Neural cell (in vitro differentiated cells): ENCODE measurements at regions not wholly inside any gene's neighbourhood (a gene's known extent, or its start where the extent isn't known, plus 50 kb on each side); places are given as distances from the start of the nearest gene placed in this dataset.

ENCODE experiments used
- H2AFZ ChIP-seq: fragments of 200-600, 300-800 bp; sonication (generic), shearing (Covaris generic); 2 replicates; pipeline ENCODE4 v1.6.0; 2014; ENCODE audit warnings: low read depth, mild to moderate bottlenecking, antibody characterized with exemption, low read length, moderate library complexity
- H3F3A ChIP-seq: fragments of 200-600 bp; shearing (Covaris generic); 2 replicates; pipeline ENCODE4 v1.6.1; 2016; ENCODE audit warnings: mild to moderate bottlenecking, moderate library complexity, mixed read lengths, antibody characterized with exemption, low read length; ENCODE audit not compliant: insufficient read depth, poor library complexity, severe bottlenecking
- H3K27ac ChIP-seq: fragments of 200-600, 300-800 bp; sonication (generic), shearing (Covaris generic); 2 replicates; pipeline ENCODE4 v1.5.1; 2014; ENCODE audit warnings: mild to moderate bottlenecking, low read length, moderate library complexity
- H3K27me3 ChIP-seq: fragments of 300-800, 200-600 bp; sonication (generic), shearing (Covaris generic); 2 replicates; pipeline ENCODE4 v1.6.0; 2014; ENCODE audit warnings: mild to moderate bottlenecking, low read depth, low read length, moderate library complexity; ENCODE audit not compliant: insufficient read depth
- H3K36me3 ChIP-seq: fragments of 300-800, 200-600 bp; sonication (generic), shearing (Covaris generic); 2 replicates; pipeline ENCODE4 v1.5.1; 2014; ENCODE audit warnings: mild to moderate bottlenecking, antibody characterized with exemption, low read length, moderate library complexity; ENCODE audit not compliant: insufficient read depth
- H3K4me2 ChIP-seq: fragments of 300-800, 200-600 bp; sonication (generic), shearing (Covaris generic); 2 replicates; pipeline ENCODE4 v1.6.0; 2014; ENCODE audit warnings: mild to moderate bottlenecking, low read length
- H3K4me3 ChIP-seq: fragments of 300-800, 200-600 bp; sonication (generic), shearing (Covaris generic); 2 replicates; pipeline ENCODE4 v1.5.1; 2014; ENCODE audit warnings: mild to moderate bottlenecking, low read length, moderate library complexity
- H3K79me2 ChIP-seq: fragments of 200-600 bp; shearing (Covaris generic); replicated peaks from 2 replicates; pipeline ENCODE4 v1.6.0; 2014; ENCODE audit warnings: mild to moderate bottlenecking, low read length, moderate library complexity; ENCODE audit not compliant: insufficient read depth
- H3K9ac ChIP-seq: fragments of 300-800, 200-600 bp; sonication (generic), shearing (Covaris generic); 2 replicates; pipeline ENCODE4 v1.6.1; 2016; ENCODE audit warnings: mild to moderate bottlenecking, low read length, mixed read lengths
- H3K9me2 ChIP-seq: fragments of 200-600 bp; shearing (Covaris generic); 2 replicates; pipeline ENCODE4 v1.6.1; 2016; ENCODE audit warnings: mild to moderate bottlenecking, low read length, mixed read lengths; ENCODE audit not compliant: insufficient read depth
- H3K9me3 ChIP-seq: fragments of 200-600, 300-800 bp; sonication (generic), shearing (Covaris generic); 2 replicates; pipeline ENCODE4 v1.6.1; 2016; ENCODE audit warnings: mild to moderate bottlenecking, mixed run types, low read length, moderate library complexity, mixed read lengths
- H4K20me1 ChIP-seq: fragments of 200-600 bp; shearing (Covaris generic); 2 replicates; pipeline ENCODE4 v1.6.1; 2016; ENCODE audit warnings: mild to moderate bottlenecking, mixed run types; ENCODE audit not compliant: insufficient read depth
- CTCF ChIP-seq: fragments of 450-650 bp; IDR thresholded peaks from 2 replicates; pipeline ENCODE4 v1.5.1; 2014; ENCODE audit warnings: antibody characterized with exemption, mild to moderate bottlenecking, moderate library complexity; ENCODE audit not compliant: poor library complexity, severe bottlenecking
- EP300 ChIP-seq: fragments of 450-650 bp; conservative IDR thresholded peaks from 2 replicates; pipeline ENCODE4 v1.6.1; 2014; ENCODE audit warnings: antibody characterized with exemption, mild to moderate bottlenecking, moderate library complexity; ENCODE audit not compliant: poor library complexity, severe bottlenecking
- EZH2 ChIP-seq: fragments of 200-600, 300-800 bp; shearing (Covaris generic), sonication (generic); IDR thresholded peaks from 2 replicates; pipeline ENCODE4 v1.6.1; 2014; ENCODE audit warnings: antibody characterized with exemption, low read length, borderline replicate concordance, mild to moderate bottlenecking; ENCODE audit not compliant: insufficient read depth, poor library complexity, severe bottlenecking
- MXI1 ChIP-seq: fragments of 450-650 bp; conservative IDR thresholded peaks from 2 replicates; pipeline ENCODE4 v1.6.1; 2014; ENCODE audit warnings: antibody characterized with exemption, mild to moderate bottlenecking; ENCODE audit not compliant: poor library complexity, severe bottlenecking
- POLR2AphosphoS5 ChIP-seq: IDR thresholded peaks from 2 replicates; pipeline ENCODE4 v1.6.1; 2012
- RAD21 ChIP-seq: fragments of 450-650 bp; conservative IDR thresholded peaks from 2 replicates; pipeline ENCODE4 v1.6.1; 2014; ENCODE audit warnings: antibody characterized with exemption, mild to moderate bottlenecking, moderate library complexity
- REST ChIP-seq: IDR thresholded peaks from 2 replicates; pipeline ENCODE4 v1.6.1; 2012; ENCODE audit warnings: borderline replicate concordance
- SMC3 ChIP-seq: fragments of 450-650 bp; conservative IDR thresholded peaks from 2 replicates; pipeline ENCODE4 v1.6.1; 2014; ENCODE audit warnings: antibody characterized with exemption, mild to moderate bottlenecking, moderate library complexity; ENCODE audit not compliant: poor library complexity
- TAF1 ChIP-seq: IDR thresholded peaks from 2 replicates; pipeline ENCODE4 v1.6.1; 2012; ENCODE audit warnings: low read depth

DNA sequence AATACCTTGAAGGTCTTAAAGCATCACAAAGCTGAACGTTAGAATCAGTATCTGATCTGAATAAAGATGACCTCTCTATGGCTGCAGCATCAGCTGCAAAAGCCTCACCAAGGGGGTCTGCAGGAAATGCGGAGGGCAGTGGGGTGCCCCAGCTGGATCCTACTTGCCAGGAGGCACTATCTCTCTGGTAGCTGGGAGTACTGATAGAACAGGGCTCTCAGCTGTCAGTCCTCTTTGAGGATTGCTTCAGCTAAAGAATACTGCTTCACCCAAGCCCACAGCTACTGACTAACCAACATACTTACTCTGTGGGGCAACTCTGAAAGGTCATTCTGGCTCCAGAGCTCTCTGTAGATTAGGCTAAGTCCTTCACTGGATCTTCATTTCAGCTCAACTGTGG is 112.5 kb upstream of the ZFP42 start:
- no peaks in the 10 kb centered on the region for H3K9me3 ChIP-seq
- no peak overlapping the region for H2AFZ ChIP-seq
- no peaks in the 10 kb centered on the region for H3K36me3 ChIP-seq
- no peaks in the 10 kb centered on the region for H3K27me3 ChIP-seq
- no peak overlapping the region for H3K9ac ChIP-seq
- no peak overlapping the region for H3K4me2 ChIP-seq
- no peak overlapping the region for H3K27ac ChIP-seq
- H4K20me1 ChIP-seq, result no peaks in the 10 kb centered on the region
- no peaks in the 10 kb centered on the region for H3K79me2 ChIP-seq
- TF ChIP-seq RAD21, result no peak
- TF ChIP-seq SMC3, result no peak
- no peak for TF ChIP-seq EZH2
- no peak for TF ChIP-seq REST
- no peak for TF ChIP-seq MXI1
- no peak for TF ChIP-seq EP300
- TF ChIP-seq CTCF, result no peak
- TF ChIP-seq TAF1, result no peak
- TF ChIP-seq POLR2AphosphoS5, result no peak
- no peaks in the 10 kb centered on the region for H3F3A ChIP-seq
- no peak overlapping the region for H3K4me3 ChIP-seq
- H3K9me2 ChIP-seq, result no peaks in the 10 kb centered on the region

- Histone ChIP-seq H3K36me3 (no peaks in the 10 kb centered on the region), H2AFZ (no peak overlapping the region), H4K20me1 (no peaks in the 10 kb centered on the region), H3F3A (no peaks in the 10 kb centered on the region), H3K9me2 (no peaks in the 10 kb centered on the region), H3K4me3 (no peak overlapping the region), H3K27ac (no peak overlapping the region), H3K27me3 (no peaks in the 10 kb centered on the region), H3K9me3 (no peaks in the 10 kb centered on the region), H3K79me2 (no peaks in the 10 kb centered on the region), H3K9ac (no peak overlapping the region), H3K4me2 (no peak overlapping the region)
- no peak for TF ChIP-seq POLR2AphosphoS5
- TF ChIP-seq EZH2, result no peak
- TF ChIP-seq REST, result no peak
- no peak for TF ChIP-seq TAF1
- TF ChIP-seq RAD21, result no peak
- no peak for TF ChIP-seq SMC3
- TF ChIP-seq MXI1, result no peak
- no peak for TF ChIP-seq CTCF
- no peak for TF ChIP-seq EP300
Observed at GRCh38 chr4:187883836-187884475, 111.6 kb upstream of the ZFP42 start.
